ENCODE measurements at regions not wholly inside any gene's neighbourhood (a gene's known extent, or its start where the extent isn't known, plus 50 kb on each side); places are given as distances from the start of the nearest gene placed in this dataset.

DNA sequence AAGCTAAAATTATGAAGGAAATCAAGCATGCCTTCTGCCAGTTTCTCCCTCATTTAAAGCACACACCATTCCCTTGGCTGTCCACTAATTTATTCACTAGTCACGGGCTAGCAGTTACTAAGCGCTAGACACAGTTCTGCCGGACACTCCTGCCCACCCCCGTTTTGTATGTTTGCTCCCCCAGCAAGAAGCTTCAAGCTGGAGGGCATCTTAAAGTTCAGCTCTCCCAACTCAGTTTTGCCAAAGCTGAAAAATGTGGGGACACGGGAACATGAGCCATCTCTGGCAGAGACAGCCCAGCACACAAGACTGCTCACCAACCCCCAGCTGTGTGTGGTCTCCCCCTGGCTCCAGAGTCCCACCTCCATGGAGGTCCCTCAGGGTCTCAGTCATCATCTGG lies 263.6 kb downstream of the BRD1 start:
- FAIRE-seq: no peak

DNA sequence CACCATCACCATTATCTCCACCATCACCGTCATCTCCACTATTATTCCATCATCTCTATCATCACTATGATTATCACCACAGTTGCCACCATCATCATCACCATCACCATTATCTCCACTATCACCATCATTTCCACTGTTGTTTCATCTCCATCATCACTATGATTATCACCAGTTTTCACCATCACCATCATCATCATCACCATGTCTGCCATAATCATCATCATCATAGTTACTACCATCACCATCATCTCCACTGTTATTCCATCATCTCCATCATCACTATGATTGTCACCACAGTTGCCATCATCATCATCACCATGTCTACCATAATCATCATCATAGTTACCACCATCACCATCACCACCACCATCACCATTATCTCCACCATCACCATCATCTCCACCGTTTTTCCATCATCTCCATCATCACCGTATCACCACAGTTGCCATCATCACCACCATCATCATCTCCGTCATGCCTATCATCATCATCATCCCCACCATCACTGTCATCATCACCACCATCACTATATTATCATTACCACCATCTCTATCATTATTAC lies 264.9 kb downstream of the BRD1 start:
- no peak for FAIRE-seq

DNA sequence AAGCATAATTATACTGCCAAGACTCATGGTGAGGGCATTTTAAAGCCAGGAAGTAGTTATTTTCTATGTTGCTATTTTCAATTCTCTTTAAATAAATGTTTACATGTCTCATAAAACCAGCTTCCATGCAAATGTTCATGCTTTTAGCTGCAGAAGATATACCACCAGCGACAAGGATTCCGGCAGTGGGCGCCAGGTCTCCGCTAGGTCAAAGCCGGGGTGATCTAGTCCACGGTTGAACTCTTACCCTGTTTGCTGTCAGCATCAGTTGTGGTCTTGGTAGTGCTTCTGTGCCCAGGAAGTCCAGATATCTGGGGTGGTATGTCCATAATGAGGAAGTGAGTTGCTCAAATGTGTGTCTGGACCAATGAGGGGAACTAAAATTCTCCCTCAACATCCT lies 265.7 kb downstream of the BRD1 start:
- FAIRE-seq: no peak

DNA sequence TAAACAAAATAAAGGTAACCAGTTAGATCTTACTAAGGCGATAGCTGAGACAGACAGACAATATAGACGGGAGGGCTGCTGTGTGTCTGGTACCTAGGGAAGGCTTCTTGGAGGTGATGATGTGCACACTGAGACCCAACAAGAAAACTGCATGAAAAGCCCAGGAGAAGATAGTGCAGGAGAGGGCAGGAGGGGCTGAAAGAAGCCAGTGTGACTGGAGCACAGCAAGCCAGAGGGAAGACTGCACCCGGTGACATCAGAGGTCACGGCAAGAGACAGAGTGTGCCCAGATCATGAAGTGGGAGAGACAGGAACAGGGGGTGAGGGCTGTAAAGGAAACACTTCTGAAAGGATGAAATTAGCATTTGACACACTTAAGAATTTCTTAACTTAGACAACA lies 266.3 kb downstream of the BRD1 start:
- FAIRE-seq: no peak

DNA sequence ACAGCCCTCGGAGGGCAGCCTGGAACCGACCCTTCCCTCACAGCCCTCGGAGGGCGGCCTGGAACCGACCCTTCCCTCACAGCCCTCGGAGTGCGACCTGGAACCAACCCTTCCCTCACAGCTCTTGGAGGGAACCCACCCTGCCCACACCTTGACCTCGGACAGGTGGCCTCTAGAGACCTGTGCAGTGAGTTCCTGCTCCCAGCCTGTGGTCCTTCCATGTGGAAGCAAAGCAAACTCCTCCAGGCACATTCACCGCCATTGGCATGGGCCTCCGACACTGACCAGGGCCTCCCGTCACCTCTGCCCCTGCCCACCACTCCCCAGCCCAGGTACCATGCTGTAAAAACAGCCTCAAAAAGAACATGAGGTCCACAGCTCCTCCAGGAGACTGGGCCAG lies 272.1 kb downstream of the BRD1 start:
- FAIRE-seq: no peak

DNA sequence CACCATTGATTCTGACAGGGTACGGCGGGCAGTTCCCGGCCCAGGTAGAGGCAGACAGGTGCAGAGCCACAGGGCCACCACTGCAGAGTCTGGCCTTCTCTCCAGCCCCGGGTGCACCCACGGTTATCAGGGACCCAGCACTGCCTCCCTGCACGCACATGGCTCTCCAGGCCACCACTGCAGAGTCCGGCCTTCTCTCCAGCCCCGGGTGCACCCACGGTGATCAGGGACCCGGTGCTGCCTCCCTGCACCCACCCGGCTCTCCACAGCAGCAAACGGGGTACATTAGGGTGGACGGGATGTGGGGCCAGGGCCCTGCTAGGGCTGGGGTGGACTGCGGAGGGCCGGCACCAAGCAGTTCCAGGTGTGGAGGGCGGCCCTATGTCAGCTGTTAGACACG lies 272.9 kb downstream of the BRD1 start:
- FAIRE-seq: no peak

DNA sequence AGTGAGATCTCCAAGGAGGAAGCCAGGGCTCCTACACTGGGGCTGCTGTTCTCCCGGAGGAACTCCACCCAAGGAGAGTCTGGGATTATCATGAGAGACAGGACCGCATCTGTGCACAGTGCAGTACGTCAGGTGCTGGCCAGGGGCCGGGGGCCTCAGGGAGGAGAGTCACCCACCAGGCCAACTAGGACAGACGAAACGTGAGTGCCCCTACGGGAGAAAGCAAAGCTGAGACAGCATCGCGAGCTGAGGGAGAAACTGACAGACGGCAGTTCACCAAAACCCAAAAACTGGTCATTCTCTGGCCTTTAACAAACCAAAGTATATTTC lies 273.4 kb downstream of the BRD1 start:
- FAIRE-seq: no peak

DNA sequence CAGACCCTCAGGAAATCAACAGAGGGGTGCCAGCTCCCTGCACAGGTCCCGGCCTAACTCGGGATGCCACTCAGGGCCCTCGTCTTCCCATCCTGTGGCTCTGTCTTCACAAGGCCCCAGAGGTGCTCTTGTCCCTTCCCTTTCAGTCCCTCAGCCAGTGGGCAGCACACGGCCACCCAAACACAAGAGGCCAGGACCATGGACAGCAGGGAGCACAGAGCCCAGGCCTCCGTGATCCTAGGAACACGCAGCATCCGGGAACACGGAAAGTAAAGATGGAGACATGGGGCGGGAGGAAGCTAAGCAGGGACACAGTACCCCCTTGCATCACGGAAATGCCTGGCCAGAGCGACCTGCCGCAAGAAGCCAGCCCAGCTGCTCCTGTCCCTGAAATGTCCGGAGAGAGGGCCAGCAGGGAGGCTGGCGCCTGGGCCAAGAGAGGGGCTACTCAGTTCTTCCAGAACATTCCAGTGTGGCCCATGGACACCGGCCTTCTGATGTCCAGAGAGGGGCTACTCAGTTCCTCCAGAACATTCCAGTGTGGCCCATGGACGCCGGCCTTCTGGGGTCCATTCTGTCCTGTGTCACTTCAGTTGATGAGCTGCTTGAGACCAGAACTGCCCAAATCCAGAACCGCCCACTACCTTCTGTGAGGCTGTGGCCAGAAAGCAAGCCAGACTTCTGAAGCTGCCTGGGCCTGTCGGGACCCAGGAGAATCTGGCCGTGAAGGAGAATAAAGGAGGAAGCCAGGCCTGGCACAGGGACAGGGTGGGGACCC lies 274.0 kb downstream of the BRD1 start:
- no peak for FAIRE-seq

DNA sequence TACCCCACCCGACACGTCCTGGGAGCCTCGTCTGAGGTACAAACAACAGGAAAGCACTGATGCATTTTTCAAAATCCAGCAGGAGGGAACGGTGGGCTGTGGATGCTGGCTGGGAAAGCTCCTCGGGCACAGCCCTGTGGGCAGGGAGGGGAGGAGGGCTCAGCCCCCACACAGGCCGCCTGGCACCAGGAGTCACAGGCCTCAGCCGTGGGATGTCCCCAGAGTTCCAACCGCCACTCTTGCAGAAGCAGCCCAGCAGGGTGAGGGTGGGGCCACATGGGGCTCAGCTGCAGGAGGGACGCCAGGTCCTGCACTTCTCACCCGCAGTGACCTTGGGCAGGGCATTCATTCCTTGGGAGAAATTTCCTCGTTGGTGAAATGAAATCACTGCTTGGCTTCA lies 274.6 kb downstream of the BRD1 start:
- no peak for FAIRE-seq

DNA sequence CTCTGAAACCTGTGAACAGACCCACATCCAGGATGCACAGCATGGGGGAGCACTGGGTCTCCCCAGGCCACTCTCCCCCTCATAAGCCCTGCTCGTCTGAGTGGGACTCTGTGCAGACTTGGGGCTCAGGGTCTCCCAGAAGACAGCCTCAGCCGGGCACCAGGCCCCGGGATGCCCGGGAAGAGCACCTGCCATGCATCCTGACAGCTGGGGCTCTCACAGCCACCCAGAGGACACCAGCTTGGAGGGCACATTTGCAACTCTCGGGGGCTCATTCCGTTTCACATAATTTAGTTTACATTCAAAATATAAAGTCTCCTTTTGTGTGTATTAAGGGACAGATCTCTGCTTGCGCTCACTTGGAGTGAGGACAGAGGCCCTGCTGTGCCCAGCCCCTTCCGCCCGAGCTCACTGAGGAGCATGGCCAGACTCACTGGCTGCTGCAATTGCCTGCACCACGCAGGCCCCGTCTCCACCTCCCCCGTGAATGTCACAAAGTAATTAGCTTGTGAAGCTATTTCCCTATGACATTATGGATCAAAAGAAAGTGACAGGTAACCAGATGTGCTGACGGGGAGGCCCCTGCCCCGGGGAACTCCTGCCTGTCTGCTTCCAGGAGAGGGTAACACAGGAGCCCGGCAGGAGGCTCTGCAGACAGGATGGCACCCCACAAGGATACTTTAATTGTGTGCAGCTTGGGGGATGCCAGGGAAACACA lies 275.6 kb downstream of the BRD1 start:
- FAIRE-seq: no peak

DNA sequence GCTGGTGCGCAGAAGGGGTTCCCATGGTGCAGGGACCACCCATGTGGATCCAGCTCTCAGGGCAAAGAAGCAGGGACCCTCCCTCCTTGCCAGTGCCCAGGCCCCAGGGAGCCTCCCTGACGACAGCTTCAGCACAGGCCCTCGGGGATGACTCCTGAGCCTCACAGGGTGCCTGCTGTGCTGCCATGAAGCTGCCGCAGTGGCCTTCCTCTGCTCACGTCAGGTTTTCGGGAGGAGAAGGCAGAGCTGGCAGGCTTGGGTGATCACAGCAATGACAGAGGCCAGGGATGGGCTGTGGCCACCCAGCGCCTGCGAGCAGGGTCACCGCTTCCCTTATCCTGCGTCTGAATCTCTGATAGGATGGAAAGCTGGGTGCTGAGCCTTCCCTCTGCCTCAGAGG lies 276.2 kb downstream of the BRD1 start:
- no peak for FAIRE-seq

DNA sequence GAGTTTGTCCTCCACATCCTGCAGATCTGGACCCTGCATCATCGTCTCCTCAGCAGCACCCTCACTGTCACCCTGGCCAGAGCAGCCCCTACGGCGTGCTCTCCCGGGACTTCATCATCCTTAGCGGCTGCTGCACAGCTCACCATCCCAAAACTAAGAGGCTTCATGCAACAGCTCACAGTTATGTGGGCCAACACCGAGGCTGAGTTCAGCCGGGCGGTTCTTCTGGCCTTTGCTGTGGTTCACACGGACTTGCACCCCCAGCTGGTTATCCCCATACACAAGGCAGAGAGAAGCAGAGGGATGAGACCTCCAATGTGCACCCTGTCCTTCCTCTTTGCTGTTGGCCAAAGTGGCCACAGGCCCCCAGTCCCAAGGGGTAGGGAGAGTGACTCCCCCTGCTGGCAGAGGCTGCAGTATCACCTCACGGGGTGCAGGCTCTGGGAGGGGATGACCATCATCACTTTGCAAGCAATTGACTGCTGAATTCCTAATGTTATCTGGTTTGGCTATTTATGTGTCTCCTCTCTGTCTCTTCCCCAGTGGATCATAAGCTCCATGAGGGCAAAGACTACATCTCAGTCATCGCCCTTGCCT lies 276.8 kb downstream of the BRD1 start:
- no peak for FAIRE-seq

DNA sequence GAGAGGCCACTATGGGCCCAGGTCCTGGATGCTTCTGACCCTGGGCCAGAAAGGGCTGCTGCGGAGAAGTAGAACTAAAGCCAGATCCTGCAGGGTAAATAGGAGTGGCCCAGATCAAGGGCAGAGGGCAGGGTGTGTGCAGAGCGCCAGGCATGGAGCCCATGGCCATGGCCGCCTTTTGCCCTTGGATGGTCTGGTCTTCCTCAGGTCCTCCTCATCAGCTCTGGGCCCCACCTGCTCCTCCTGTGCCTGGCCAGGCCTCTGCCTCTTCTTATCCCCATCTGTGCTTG lies 277.6 kb downstream of the BRD1 start:
- no peak for FAIRE-seq

DNA sequence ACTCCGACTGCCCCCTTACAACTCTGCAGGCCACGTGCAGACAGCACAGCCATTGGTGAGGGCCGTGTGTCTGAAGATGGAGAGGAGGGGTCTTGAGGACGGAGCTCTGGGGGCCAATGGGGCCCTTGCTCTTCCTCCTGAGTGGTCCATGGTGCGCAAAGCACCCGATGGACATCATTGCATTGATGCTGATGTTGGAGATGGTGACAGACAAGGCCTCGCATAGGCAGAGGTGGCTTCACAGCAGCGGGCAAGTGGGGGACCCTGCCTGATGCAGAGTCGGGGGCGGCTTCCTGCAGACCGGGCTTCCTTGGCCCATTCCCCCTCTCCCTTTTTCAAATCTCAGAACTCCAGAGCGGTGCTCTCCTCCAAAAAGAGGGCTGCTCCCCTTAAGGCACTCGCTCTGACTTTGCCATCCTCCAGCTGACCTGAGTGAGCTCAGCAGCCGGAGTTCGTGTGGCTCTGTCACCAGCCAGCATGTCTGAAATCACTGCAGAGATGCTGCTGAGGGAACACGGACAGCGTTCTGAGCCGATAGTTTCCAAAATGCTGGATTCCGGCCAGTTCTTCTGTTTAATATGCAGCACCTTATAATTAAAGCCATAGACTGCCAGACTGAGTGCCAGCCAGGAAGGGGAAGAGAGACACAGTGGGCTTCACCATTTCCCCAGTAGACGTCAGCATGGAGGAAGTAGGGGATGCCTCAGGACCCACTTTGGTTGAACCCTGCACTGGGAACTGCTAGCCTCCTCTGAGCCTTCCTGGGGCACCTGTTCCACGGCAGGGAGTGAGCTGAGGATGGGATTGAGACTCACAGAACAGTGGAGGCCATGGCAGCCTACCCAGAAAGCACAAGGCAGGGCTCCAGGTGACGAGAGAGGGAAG lies 278.2 kb downstream of the BRD1 start:
- no peak for FAIRE-seq

DNA sequence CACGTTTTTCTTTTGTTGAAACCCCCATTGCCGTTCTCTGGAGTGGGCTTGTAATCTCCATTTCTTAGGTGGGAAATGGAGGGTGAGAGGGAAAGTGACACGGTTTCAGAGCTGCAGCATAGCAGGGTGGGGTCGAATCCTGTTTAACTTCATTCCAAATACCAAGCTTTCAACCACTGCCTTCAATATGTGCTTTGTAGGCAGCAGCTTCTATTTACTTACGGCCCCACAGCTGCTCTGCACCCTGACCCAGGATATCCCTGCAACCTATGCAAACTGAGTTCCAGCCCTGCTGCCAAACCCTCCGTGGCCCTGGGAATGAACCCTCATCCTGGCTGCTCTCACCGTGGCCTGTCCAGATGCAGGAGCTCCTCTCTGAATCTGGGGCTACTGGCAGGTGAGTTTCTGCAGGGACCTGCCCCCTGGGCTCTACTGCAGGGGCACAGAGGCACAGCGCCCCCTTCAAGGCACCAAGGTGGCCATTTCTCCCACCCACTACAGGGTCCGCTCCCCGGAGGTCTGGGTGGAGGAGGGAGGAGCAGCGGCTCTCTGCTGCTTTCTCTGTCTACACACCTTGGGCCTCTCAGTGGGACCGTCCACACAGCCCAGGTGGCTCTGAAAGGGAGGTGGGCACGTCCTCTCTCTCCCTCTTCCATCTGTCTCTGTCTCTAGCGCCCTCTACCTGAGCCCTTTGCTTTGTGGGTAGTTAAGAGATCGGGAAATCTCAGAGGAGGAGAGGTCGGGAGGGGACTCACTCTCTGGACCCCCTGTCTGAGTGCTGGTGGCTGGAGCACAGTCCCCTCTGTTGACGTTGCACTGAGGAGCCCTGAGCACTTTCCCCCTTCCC lies 279.1 kb downstream of the BRD1 start:
- no peak for FAIRE-seq

DNA sequence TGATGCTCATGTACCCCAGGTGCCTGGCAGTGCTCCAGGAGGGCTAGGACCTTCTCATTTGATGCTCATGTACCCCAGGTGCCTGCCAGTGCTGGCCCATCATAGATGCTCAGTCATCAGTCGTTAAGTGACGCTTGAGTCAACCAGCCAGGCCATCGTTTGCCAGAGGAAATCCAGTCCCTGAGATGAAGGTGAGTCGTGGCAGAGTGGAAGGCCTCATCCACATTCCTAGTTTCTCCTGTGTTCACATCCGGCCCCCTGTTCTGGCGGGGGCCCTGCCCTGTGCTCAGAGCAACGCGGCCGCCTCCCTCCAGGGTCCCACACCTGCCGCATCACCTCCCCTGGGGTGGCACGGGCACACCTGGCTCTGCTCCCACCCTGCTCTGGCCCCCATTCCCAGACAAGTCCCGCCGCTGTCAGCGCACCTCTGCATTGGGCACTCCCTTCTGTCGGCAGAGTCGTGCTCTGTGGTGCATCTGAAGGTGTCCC lies 279.9 kb downstream of the BRD1 start:
- no peak for FAIRE-seq

DNA sequence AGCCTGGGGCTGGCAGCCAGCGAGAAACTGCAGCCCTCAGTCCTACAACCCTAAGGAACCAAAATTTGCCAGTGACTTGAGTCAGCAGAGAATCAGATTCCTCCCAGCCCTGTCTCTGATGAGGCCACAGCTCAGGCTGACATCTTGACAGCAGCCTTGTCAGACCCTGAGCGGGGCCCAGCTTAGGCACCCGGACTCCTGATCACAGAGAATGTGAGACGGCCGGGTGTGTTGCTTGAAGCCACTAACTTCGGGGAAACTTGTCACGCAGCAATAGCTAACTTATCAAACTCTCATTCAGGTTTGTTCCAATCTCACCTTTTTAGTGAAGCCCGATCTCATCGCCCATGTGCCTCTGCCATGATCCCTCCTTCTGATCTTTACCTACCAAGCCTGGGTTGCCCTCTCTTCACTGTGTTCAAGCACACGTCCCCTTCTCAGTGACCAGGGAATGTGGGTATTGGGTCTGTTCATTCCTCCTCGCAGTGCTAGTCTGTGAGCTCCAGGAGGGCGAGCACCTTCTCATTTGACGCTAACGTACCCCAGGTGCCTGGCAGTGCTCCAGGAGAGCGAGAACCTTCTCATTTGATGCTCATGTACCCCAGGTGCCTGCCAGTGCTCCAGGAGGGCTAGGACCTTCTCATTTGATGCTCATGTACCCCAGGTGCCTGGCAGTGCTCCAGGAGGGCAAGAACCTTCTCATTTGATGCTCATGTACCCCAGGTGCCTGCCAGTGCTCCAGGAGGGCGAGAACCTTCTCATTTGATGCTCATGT lies 280.7 kb downstream of the BRD1 start:
- FAIRE-seq: no peak

DNA sequence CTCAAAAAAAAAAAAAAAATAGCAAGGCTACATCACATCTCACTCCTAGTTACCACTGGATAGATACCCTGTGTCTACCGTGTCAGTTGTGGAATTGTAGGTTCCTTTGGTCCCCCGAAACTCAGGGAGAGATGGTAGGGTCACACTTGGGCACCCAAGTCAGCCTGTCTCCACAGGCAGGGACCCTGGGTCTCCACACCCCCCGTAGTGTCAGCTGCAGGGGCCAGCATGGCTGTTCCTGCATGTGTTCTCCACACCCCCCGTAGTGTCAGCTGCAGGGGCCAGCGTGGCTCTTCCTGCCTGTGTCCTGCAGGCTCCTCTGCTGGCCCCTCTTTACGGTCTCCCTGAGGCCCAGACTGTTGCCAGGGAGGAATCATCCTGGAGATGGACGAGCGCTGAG lies 282.1 kb downstream of the BRD1 start:
- no peak for FAIRE-seq

DNA sequence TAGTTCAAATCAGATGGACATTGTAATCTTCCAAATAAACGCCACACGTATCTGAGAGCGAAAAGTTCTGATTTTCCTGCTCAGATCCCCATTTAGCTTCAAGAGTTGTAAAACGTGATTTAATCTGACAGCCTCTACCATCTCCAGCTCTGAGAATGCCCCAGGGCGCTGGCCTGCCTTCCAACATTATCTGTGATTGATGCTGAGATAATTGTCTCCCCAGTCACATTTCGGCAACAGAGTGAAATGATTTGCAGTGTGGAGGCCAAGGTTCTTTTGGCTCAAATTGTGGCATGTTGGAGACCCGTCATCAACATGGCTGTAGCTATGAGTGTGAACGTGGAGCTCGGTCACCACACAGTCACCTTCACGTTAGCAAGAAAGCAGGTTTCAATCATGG lies 283.4 kb downstream of the BRD1 start:
- FAIRE-seq: no peak

DNA sequence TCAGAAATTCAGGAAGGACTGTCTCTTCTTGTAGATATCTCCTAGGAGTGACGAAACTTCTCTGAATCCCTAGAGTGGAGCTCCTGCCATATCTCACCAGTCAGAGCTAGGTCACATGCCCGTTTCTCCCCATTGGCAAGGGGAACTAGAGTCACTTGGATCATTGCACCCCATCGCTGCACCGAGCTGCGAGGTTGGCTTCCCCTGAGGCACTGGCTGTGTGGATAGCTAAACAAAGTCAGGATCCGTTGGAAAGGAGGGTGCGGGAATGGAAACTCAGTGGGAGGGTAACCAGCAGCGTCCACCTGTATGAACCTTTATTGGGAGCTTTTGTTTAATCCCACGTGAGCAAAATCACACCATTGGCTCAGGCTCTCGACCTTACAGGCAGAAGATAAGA lies 283.8 kb downstream of the BRD1 start:
- FAIRE-seq: no peak

DNA sequence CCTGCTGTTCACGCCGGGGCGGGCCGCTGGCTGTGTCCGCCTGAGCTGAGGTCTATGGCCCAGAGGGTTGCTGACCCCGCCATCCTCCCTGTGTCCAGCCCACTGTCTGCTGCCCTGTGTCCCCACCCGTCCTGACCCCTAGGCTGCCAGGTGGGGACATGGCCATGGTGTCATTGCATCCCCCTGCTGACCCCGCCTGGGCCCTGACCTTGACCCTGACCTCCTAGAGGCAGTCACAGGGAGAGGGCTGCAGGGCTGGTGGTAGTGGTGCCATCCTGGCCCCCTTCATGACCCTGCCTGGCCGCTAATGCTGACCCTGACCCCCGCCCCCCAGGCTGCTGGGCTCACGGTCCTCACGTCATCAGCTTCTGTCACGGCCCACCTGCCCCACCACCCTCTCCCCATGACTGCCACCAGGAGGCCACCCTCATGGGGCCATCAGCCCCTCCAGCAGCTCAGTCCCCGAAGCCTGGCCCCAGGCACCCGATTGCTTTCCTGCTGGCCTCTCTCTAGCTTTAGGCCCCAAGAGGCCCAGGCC lies 285.9 kb downstream of the BRD1 start:
- no peak for FAIRE-seq
